ENCODE measurements at regions not wholly inside any gene's neighbourhood (a gene's known extent, or its start where the extent isn't known, plus 50 kb on each side); places are given as distances from the start of the nearest gene placed in this dataset.

GRCh38 chr6:152879681-152880080 lies 103.2 kb downstream of the FBXO5 start:
- no peak for TF ChIP-seq CTCF (IDR thresholded peaks at IDR 0.05)
- no peak for TF ChIP-seq POLR2A (IDR thresholded peaks at IDR 0.05)
